Fibroblast of mammary gland (primary cell): ENCODE measurements at regions not wholly inside any gene's neighbourhood (a gene's known extent, or its start where the extent isn't known, plus 50 kb on each side); places are given as distances from the start of the nearest gene placed in this dataset.

ENCODE experiments used
- DNase-seq: peaks from one replicate; pipeline ENCODE4 v3.0.0-alpha.2; 2010; ENCODE audit warnings: low read depth
- H3K4me3 ChIP-seq: 2 replicates; pipeline ENCODE4 v1.5.1; 2011; ENCODE audit warnings: low read depth, mild to moderate bottlenecking, low read length, moderate library complexity; ENCODE audit not compliant: control insufficient read depth
- CTCF ChIP-seq: conservative IDR thresholded peaks from 2 replicates; pipeline ENCODE4 v1.5.1; 2011; ENCODE audit warnings: low read depth, low read length, inconsistent platforms; ENCODE audit not compliant: control insufficient read depth, insufficient read depth

- DNase-seq = no peak
- no peak overlapping the region for H3K4me3 ChIP-seq
- no peak for TF ChIP-seq CTCF
These were observed 478.5 kb upstream of the GYPC start for GRCh38 chr2:126177479-126177878.

GRCh38 chr2:126187668-126188067 is 468.3 kb upstream of the GYPC start:
- no peak overlapping the region for H3K4me3 ChIP-seq
- no peak for TF ChIP-seq CTCF
- DNase-seq = no peak

- TF ChIP-seq CTCF = no peak
- H3K4me3 ChIP-seq = no peak overlapping the region
- DNase-seq = no peak
These were observed 466.4 kb upstream of the GYPC start for GRCh38 chr2:126189527-126189926.

GRCh38 chr2:126200538-126200937 is 455.4 kb upstream of the GYPC start:
- H3K4me3 ChIP-seq = no peak overlapping the region
- TF ChIP-seq CTCF = no peak
- no peak for DNase-seq

GRCh38 chr2:126208266-126208665 is 447.7 kb upstream of the GYPC start:
- no peak for DNase-seq
- TF ChIP-seq CTCF = no peak
- H3K4me3 ChIP-seq = no peak overlapping the region

- H3K4me3 ChIP-seq = no peak overlapping the region
- TF ChIP-seq CTCF = no peak
- DNase-seq = no peak
These were observed 443.2 kb upstream of the GYPC start for GRCh38 chr2:126212735-126213134.

GRCh38 chr2:126219081-126219480 is 436.9 kb upstream of the GYPC start:
- TF ChIP-seq CTCF = no peak
- DNase-seq = no peak
- no peak overlapping the region for H3K4me3 ChIP-seq
